Duodenal mucosa (tissue), 2 donors: ENCODE measurements at regions not wholly inside any gene's neighbourhood (a gene's known extent, or its start where the extent isn't known, plus 50 kb on each side); places are given as distances from the start of the nearest gene placed in this dataset.

Experiments
- H3K27ac ChIP-seq: one replicate; pipeline ENCODE4 v1.7.0; 2013; ENCODE audit warnings: low read depth, low read length
- H3K27me3 ChIP-seq, 2 donors: one replicate each; pipeline ENCODE4 v1.7.0; 2013; ENCODE audit warnings: low read length in 2 of 2, control low read depth in 1 of 2; ENCODE audit not compliant: insufficient read depth in 2 of 2, control insufficient read depth in 1 of 2
- H3K36me3 ChIP-seq, 2 donors: one replicate each; pipeline ENCODE4 v1.7.0; 2013; ENCODE audit warnings: low read length in 2 of 2, control low read depth in 1 of 2; ENCODE audit not compliant: insufficient read depth in 2 of 2, control insufficient read depth in 1 of 2
- H3K4me1 ChIP-seq, 2 donors: one replicate each; pipeline ENCODE4 v1.7.0; 2013; ENCODE audit warnings: low read length in 2 of 2, control low read depth in 1 of 2; ENCODE audit not compliant: insufficient read depth in 2 of 2, control insufficient read depth in 1 of 2
- H3K4me3 ChIP-seq, 2 donors: one replicate each; pipeline ENCODE4 v1.7.0; 2013; ENCODE audit warnings: low read length in 2 of 2, low read depth in 1 of 2
- H3K9ac ChIP-seq, 2 donors: one replicate each; pipeline ENCODE4 v1.7.0; 2013; ENCODE audit warnings: low read length in 2 of 2, low read depth in 1 of 2
- H3K9me3 ChIP-seq, 2 donors: one replicate each; pipeline ENCODE4 v1.7.0; 2013; ENCODE audit warnings: low read length in 2 of 2, control low read depth in 1 of 2; ENCODE audit not compliant: control insufficient read depth in 1 of 2

DNA sequence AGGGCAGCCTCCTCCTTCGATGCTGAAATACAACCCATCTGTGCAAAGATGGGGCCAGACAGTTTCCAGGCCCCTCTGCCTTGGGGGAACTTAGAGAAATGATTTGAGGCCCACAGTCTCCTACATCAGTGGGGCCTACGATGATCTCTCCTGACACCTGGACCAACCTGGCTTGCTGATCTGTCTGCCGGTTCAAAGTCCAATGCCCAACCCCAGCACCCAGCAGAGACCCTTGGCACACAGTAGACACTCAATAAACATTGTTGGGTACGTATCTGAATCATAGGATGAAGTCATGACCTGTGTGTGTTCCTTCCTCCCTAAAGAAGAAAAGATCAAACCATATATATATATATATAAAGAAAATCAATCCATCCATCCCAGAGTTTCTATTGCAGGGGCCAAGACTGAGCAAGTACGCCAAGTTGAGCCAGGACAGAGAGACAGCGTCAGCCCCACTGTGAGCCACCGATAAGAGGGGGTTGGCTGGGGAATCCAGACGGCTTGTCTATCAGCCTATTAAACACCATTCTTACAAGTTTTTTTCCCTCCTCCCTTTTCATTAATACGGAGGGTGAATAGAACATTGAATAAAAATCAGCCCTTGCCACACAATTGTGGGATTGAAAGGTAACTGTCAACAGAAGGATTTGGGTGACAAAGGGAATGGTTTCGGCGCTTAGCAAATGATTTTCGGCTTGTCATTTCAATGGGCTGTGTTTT is 244.1 kb downstream of the MN1 start:
- Histone ChIP-seq H3K27me3 (peaks cover 4 to 5% of the 10 kb centered on the region in 2 donors), H3K9ac (no peak overlapping the region), H3K27ac (no peak overlapping the region), H3K4me1 (no peaks in the 10 kb centered on the region), H3K9me3 (no peaks in the 10 kb centered on the region), H3K36me3 (no peaks in the 10 kb centered on the region), H3K4me3 (no peak overlapping the region)

DNA sequence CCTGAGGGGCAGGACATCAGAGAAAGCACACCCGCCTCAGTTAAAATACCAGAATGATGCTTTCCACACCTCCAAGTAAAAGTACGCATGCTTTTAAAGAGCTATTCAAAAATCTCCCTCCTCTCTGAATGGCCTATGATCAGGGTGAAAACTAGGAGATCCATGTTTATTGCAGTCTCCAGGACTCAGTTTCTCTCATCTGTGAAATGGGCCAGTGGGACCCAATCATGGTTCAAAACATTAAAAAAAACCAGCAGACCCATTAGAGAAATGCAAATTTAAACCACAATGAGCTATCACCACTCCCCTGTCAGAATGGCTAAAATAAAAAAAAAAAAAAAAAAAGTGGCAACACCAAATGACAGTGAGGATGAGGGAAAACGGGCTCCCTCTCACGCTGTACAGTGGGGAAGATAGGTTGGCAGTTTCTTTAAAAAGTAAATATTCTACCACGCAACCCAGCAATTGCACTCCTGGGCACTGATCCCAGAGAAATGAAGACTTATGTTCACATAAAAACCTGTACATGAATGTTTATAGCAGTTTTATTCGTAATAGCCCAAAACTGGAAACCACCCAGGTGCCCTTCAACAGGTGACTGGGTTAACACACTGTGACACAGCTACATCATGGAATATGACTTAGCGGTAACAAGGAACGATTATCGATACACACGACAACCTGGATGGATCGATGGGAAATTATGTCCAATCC is 242.7 kb downstream of the MN1 start:
- no peak overlapping the region for H3K9ac ChIP-seq
- no peaks in the 10 kb centered on the region for H3K36me3 ChIP-seq
- peaks cover 4 to 5% of the 10 kb centered on the region in 2 donors for H3K27me3 ChIP-seq
- no peaks in the 10 kb centered on the region for H3K9me3 ChIP-seq
- H3K27ac ChIP-seq = no peak overlapping the region
- H3K4me3 ChIP-seq = no peak overlapping the region
- no peaks in the 10 kb centered on the region for H3K4me1 ChIP-seq

DNA sequence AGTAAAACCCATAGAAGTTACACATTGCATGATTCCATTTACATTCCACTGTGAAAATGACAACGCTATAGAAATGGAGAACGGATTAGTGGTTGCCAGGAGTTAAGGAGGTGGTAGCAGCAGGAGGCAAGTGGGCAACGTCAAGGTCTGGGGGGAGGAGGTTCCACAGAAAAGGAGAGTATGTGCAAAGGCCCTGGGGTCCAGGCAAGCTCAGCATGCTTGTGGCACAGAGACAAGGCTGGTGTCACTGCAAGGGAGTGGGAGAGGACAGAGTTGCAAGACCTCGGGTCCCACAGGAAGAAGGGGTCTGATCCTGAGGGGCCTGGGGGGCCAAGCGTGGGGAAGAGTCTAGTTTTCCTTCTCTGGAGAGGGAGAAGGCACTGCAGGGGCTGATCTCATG is 240.8 kb downstream of the MN1 start:
- H3K9ac ChIP-seq = no peak overlapping the region
- no peak overlapping the region for H3K4me3 ChIP-seq
- H3K4me1 ChIP-seq = no peaks in the 10 kb centered on the region
- H3K36me3 ChIP-seq = no peaks in the 10 kb centered on the region
- no peaks in the 10 kb centered on the region for H3K27me3 ChIP-seq
- no peak overlapping the region for H3K27ac ChIP-seq
- no peaks in the 10 kb centered on the region for H3K9me3 ChIP-seq

DNA sequence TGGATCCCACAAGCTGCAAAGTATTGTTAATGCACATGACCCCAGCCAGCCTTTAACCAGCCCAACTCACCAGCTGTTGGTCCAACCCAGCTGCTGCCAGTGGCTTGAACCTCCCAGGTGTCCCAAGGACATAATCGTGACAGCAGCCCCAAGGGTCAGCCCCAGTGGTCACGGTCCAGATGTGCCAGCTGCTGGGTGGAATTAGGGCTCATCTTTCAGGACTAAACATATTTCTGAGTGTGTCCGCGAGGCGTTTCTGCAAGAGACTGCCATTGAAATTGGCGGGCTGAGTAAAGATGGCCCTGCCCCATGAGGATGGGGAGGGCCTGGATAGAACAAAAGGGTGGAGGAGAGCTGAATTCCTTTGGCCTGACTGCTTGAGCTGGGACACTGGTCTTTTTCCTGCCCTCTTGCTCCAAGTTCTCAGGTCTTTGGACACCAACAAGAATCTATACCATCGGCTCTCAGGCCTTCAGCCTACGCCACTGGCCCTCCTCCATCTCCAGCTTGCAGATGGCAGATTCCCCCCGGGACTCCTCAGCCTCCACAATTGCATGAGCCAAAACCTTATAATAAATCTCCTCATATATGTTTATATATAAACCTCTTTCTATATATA is 240.2 kb downstream of the MN1 start:
- Histone ChIP-seq H3K4me1 (no peaks in the 10 kb centered on the region), H3K36me3 (no peaks in the 10 kb centered on the region)

DNA sequence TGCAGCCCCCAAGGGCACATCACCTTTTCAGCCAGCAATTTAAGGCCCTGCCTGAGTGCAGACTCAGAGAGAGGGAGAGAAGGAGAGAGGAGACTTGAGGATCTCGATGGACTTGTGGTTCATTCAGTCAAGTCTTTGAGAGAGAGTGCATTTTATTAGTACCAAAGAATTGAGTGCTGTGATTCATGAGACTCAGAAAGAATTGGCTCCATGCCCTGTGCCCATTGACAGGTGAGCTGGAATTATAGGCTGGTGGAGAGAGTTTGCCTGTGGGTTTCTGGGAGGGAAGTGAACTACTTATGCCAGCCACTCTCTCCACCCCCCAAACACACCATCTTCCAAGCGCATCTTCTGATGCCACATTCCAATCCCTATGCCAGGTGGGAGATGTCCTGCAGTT is 236.8 kb downstream of the MN1 start:
- Histone ChIP-seq H3K36me3 (no peaks in the 10 kb centered on the region), H3K27ac (no peak overlapping the region), H3K27me3 (no peaks in the 10 kb centered on the region), H3K4me1 (no peaks in the 10 kb centered on the region), H3K9ac (no peak overlapping the region), H3K9me3 (no peaks in the 10 kb centered on the region), H3K4me3 (no peak overlapping the region)

More for the DNA sequence above, 240.2 kb downstream of the MN1 start:
- Histone ChIP-seq H3K9ac (no peak overlapping the region), H3K27ac (no peak overlapping the region), H3K9me3 (no peaks in the 10 kb centered on the region), H3K4me3 (no peak overlapping the region), H3K27me3 (no peaks in the 10 kb centered on the region)

DNA sequence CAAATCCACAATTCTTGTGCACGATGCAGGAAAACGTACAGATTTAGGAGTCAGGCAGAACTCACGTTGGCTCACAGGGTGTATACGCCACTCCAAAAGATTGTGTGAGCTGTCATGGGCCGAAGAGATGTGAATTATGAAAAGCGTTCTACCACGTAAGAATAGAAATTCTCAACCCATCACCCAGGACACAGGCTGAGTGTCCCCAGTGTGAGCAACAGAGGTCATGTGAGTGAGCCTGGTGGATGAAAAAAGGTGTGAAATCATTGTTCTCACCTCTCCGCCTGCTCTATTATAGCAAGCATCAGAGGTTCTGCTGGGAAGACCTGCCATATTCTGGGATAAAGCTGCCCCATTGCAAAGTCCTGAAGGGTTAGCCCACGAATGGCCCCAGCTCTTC is 235.0 kb downstream of the MN1 start:
- no peaks in the 10 kb centered on the region for H3K27me3 ChIP-seq
- H3K27ac ChIP-seq = no peak overlapping the region
- no peaks in the 10 kb centered on the region for H3K9me3 ChIP-seq
- no peaks in the 10 kb centered on the region for H3K4me1 ChIP-seq
- no peaks in the 10 kb centered on the region for H3K36me3 ChIP-seq
- H3K9ac ChIP-seq = no peak overlapping the region
- H3K4me3 ChIP-seq = no peak overlapping the region

DNA sequence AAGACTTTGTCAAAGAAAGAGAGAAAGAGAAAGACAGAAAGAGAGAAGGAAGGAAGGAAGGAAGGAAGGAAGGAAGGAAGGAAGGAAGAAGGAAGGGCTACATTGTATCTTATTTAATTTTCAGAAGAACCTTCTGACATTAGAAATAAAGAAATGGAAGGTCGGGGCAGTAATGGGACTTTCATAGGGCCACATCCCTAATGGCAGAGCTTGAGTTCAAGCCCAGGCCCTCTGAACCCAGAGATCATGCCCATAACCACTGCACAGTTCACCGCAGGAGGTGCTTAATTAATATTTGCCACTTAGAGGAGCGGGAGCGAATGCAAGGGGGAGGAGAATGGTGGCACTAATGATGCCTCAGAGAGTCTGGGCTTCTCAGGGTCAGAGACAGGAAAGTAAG is 233.3 kb downstream of the MN1 start:
- H3K27ac ChIP-seq = no peak overlapping the region
- no peaks in the 10 kb centered on the region for H3K36me3 ChIP-seq
- H3K4me3 ChIP-seq = no peak overlapping the region
- H3K4me1 ChIP-seq = no peaks in the 10 kb centered on the region
- no peak overlapping the region for H3K9ac ChIP-seq
- H3K9me3 ChIP-seq = peaks cover 0 to 6% of the 10 kb centered on the region in 2 donors
- H3K27me3 ChIP-seq = no peaks in the 10 kb centered on the region

DNA sequence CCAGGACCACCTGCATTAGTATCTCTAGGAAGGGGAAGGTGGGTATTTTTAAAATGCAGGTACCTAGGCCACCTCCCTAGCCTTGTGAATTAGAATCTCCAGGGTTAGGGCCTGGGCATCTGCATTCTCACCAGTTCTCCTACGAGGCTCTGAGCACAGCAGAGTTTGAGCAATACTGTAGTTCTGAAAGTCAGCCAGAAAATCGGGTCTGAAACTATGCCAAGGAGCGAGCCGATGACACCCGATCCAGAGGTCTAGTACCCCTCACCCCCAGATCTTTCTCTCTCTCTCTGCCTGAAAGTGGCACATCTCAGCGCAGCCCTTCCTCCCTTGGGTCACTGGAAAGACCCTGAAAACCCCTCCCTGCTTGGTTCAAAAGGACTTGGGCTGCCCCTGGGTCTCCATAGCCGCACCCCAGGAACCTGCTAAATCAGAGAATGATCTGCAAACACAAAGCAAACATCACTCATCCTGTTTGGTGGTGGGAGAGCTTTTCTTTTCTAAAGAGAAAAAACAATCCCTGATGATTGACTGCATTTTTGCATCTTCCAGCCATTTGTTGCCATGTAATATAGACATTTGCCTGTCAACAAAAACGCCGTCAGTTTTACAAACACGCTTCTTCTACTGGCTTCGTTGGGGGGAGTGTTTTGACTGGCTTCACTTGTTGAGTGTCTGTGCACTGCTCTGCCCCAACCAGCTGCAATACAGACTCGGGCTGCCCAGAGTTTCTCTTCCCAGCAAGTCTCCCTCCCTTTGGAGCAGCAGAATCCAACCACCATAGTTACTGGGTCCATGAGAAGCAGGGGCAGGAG is 229.9 kb downstream of the MN1 start:
- Histone ChIP-seq H3K27me3 (peaks cover 0 to 2% of the 10 kb centered on the region in 2 donors), H3K4me3 (no peak overlapping the region), H3K9me3 (peaks cover 0 to 6% of the 10 kb centered on the region in 2 donors), H3K27ac (no peak overlapping the region), H3K36me3 (no peaks in the 10 kb centered on the region), H3K4me1 (peaks cover 0 to 3% of the 10 kb centered on the region in 2 donors), H3K9ac (no peak overlapping the region)

DNA sequence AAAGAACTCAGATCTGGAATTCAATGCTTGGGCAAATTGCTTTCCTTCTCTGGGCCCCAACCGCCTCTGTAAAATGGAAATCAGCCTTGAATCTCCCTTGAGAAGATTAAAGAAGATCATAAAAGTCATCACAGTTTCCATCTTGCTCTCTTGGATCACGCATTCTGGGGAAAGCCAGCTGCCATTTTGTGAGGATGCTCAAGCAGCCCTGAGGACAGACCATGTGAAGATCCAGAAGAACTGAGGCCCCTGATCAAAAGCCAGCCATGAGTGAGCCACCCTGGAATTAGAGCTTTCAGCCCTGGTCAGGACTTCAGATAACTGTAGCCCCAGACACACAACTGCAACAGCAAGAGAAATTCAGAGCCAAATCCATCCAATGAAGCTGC is 229.3 kb downstream of the MN1 start:
- no peak overlapping the region for H3K4me3 ChIP-seq
- peaks cover 0 to 5% of the 10 kb centered on the region in 2 donors for H3K4me1 ChIP-seq
- H3K9ac ChIP-seq = no peak overlapping the region
- H3K27me3 ChIP-seq = peaks cover 0 to 4% of the 10 kb centered on the region in 2 donors
- H3K9me3 ChIP-seq = peaks cover 0 to 6% of the 10 kb centered on the region in 2 donors
- no peak overlapping the region for H3K27ac ChIP-seq
- H3K36me3 ChIP-seq = no peaks in the 10 kb centered on the region
